Lung microvascular endothelial cell (primary cell): ENCODE measurements at regions not wholly inside any gene's neighbourhood (a gene's known extent, or its start where the extent isn't known, plus 50 kb on each side); places are given as distances from the start of the nearest gene placed in this dataset.

Experiments
- DNase-seq, 2 donors: peaks; one replicate each; pipeline versions ENCODE4 v3.0.0 to v3.0.0-alpha.2; 2010; ENCODE audit warnings: low read depth in 2 of 2

GRCh38 chr2:65656160-65656718 lies 223.8 kb upstream of the SPRED2 start:
- DNase-seq, result no peak

- no peak for DNase-seq
These were observed 222.6 kb upstream of the SPRED2 start for GRCh38 chr2:65655000-65655399.

- DNase-seq, result no peak
These were observed 222.1 kb upstream of the SPRED2 start for GRCh38 chr2:65654496-65654895.

- DNase-seq, result no peak
These were observed 219.7 kb upstream of the SPRED2 start for GRCh38 chr2:65652066-65652465.

GRCh38 chr2:65649811-65650589 lies 217.6 kb upstream of the SPRED2 start:
- no peak for DNase-seq

GRCh38 chr2:65647249-65647842 lies 214.9 kb upstream of the SPRED2 start:
- DNase-seq, result no peak

GRCh38 chr2:65640793-65641103 lies 208.3 kb upstream of the SPRED2 start:
- DNase-seq, result no peak

- no peak for DNase-seq
These were observed 206.9 kb upstream of the SPRED2 start for GRCh38 chr2:65639156-65639864.

- DNase-seq, result no peak
These were observed 206.0 kb upstream of the SPRED2 start for GRCh38 chr2:65638443-65638842.

- no peak for DNase-seq
These were observed 204.5 kb upstream of the SPRED2 start for GRCh38 chr2:65636813-65637483.

- DNase-seq, result no peak
These were observed 203.6 kb upstream of the SPRED2 start for GRCh38 chr2:65636024-65636423.

GRCh38 chr2:65634304-65634703 lies 201.9 kb upstream of the SPRED2 start:
- no peak for DNase-seq

- DNase-seq, result no peak
These were observed 198.2 kb upstream of the SPRED2 start for GRCh38 chr2:65630643-65631042.

- DNase-seq, result no peak
These were observed 195.8 kb upstream of the SPRED2 start for GRCh38 chr2:65628156-65628555.

- DNase-seq, result no peak
These were observed 194.4 kb upstream of the SPRED2 start for GRCh38 chr2:65626831-65627230.

GRCh38 chr2:65625982-65626381 lies 193.6 kb upstream of the SPRED2 start:
- DNase-seq, result no peak

GRCh38 chr2:65622951-65623535 lies 190.6 kb upstream of the SPRED2 start:
- no peak for DNase-seq

- no peak for DNase-seq
These were observed 190.1 kb upstream of the SPRED2 start for GRCh38 chr2:65622499-65622898.

GRCh38 chr2:65620524-65620923 lies 188.1 kb upstream of the SPRED2 start:
- no peak for DNase-seq

GRCh38 chr2:65620026-65620425 lies 187.6 kb upstream of the SPRED2 start:
- no peak for DNase-seq

- DNase-seq, result no peak
These were observed 183.2 kb upstream of the SPRED2 start for GRCh38 chr2:65615602-65616001.
